Keratinocyte (primary cell): ENCODE measurements at regions not wholly inside any gene's neighbourhood (a gene's known extent, or its start where the extent isn't known, plus 50 kb on each side); places are given as distances from the start of the nearest gene placed in this dataset.

Source experiments
- EZH2 ChIP-seq: IDR thresholded peaks from one replicate; pipeline ENCODE4 v1.6.1; 2012; ENCODE audit warnings: inconsistent platforms, mild to moderate bottlenecking, low read length, moderate library complexity
- TF ChIP-seq, protein P1 (sequence below), 3 experiments: IDR thresholded peaks in 1 of 3; conservative IDR thresholded peaks in 1 of 3; optimal IDR thresholded peaks in 1 of 3; 2 replicates in 2 of 3; 3 replicates in 1 of 3; pipeline versions ENCODE3 to v1.5.1; 2011; ENCODE audit warnings: low read length in 3 of 3, mild to moderate bottlenecking in 3 of 3, moderate library complexity in 2 of 3, control low read depth in 1 of 3, inconsistent platforms in 1 of 3; ENCODE audit not compliant: insufficient read depth in 2 of 3; ENCODE audit errors: extremely low read depth in 1 of 3

DNA sequence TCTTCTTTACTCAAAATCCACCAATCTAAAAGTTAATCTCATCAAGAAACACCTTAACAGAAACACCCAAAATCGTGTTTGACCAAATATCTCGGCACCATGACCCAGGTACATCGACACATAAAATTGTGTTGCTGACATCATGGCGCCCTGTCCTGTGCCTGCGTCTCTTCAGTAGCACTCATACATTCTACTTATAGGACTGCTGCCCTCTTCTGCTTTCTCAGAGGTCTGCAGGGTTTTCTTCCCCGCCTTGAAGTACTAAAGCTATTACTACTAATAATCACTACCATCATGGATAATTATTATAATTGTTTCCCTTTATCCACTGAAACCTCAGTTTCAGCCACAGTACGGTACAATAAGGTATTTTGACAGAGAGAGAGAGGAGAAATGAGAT lies 1403.1 kb upstream of the TENM3 start:
- TF ChIP-seq, protein P1, sequence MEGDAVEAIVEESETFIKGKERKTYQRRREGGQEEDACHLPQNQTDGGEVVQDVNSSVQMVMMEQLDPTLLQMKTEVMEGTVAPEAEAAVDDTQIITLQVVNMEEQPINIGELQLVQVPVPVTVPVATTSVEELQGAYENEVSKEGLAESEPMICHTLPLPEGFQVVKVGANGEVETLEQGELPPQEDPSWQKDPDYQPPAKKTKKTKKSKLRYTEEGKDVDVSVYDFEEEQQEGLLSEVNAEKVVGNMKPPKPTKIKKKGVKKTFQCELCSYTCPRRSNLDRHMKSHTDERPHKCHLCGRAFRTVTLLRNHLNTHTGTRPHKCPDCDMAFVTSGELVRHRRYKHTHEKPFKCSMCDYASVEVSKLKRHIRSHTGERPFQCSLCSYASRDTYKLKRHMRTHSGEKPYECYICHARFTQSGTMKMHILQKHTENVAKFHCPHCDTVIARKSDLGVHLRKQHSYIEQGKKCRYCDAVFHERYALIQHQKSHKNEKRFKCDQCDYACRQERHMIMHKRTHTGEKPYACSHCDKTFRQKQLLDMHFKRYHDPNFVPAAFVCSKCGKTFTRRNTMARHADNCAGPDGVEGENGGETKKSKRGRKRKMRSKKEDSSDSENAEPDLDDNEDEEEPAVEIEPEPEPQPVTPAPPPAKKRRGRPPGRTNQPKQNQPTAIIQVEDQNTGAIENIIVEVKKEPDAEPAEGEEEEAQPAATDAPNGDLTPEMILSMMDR (optimal IDR thresholded peaks at IDR 0.05 in 1 of 3, IDR thresholded peaks at IDR 0.05 in 1 of 3, conservative IDR thresholded peaks at IDR 0.05 in 1 of 3; ENCODE audit: extremely low read depth in 1 of 3, insufficient read depth in 2 of 3, low read length in 3 of 3): no peak
- no peak for TF ChIP-seq EZH2
